ENCODE measurements at regions not wholly inside any gene's neighbourhood (a gene's known extent, or its start where the extent isn't known, plus 50 kb on each side); places are given as distances from the start of the nearest gene placed in this dataset.

- TF ChIP-seq CTCF (IDR thresholded peaks at IDR 0.05) (no peak), EP300 (IDR thresholded peaks at IDR 0.05) (no peak), POLR2AphosphoS5 (IDR thresholded peaks at IDR 0.05) (no peak), POLR2A (IDR thresholded peaks at IDR 0.05) (no peak)
- Histone ChIP-seq H3K27ac (no peak overlapping the region), H3K9me3 (no peaks in the 10 kb centered on the region), H3K4me1 (no peaks in the 10 kb centered on the region), H3K27me3 (no peaks in the 10 kb centered on the region), H3K4me3 (no peak overlapping the region), H3K36me3 (no peaks in the 10 kb centered on the region)
- DNase-seq (ENCODE audit: low spot score in 2 of 2), result no peak
- WGBS, result 84% methylated on average over 3 of the region's 3 CpGs
Measured at GRCh38 chr5:30811298-30811697, 382.2 kb upstream of the CDH6 start.

GRCh38 chr5:30809933-30810332 lies 383.6 kb upstream of the CDH6 start:
- H3K4me3 ChIP-seq, result no peak overlapping the region
- no peak overlapping the region for H3K27ac ChIP-seq
- no peaks in the 10 kb centered on the region for H3K9me3 ChIP-seq
- H3K27me3 ChIP-seq, result no peaks in the 10 kb centered on the region
- H3K36me3 ChIP-seq, result no peaks in the 10 kb centered on the region
- TF ChIP-seq CTCF (IDR thresholded peaks at IDR 0.05) (no peak), EP300 (IDR thresholded peaks at IDR 0.05) (no peak), POLR2A (IDR thresholded peaks at IDR 0.05) (no peak), POLR2AphosphoS5 (IDR thresholded peaks at IDR 0.05) (no peak)
- no peaks in the 10 kb centered on the region for H3K4me1 ChIP-seq
- 67% methylated on average over 1 of the region's 1 CpG for WGBS
- no peak for DNase-seq (ENCODE audit: low spot score in 2 of 2)

- no peak for DNase-seq (ENCODE audit: low spot score in 2 of 2)
Measured at GRCh38 chr5:30808996-30809395, 384.5 kb upstream of the CDH6 start.

GRCh38 chr5:30804739-30805505 lies 388.6 kb upstream of the CDH6 start:
- WGBS, result 69% methylated on average over 7 of the region's 7 CpGs
- Histone ChIP-seq H3K9me3 (no peaks in the 10 kb centered on the region), H3K27me3 (no peaks in the 10 kb centered on the region), H3K27ac (no peak overlapping the region), H3K4me1 (no peaks in the 10 kb centered on the region), H3K4me3 (no peak overlapping the region), H3K36me3 (no peaks in the 10 kb centered on the region)
- no peak for TF ChIP-seq EP300 (IDR thresholded peaks at IDR 0.05)
- no peak for TF ChIP-seq POLR2A (IDR thresholded peaks at IDR 0.05)
- no peak for TF ChIP-seq POLR2AphosphoS5 (IDR thresholded peaks at IDR 0.05)
- no peak for TF ChIP-seq CTCF (IDR thresholded peaks at IDR 0.05)
- DNase-seq (ENCODE audit: low spot score in 2 of 2), result no peak

More at GRCh38 chr5:30808996-30809395, 384.5 kb upstream of the CDH6 start:
- no peak overlapping the region for H3K27ac ChIP-seq
- H3K36me3 ChIP-seq, result no peaks in the 10 kb centered on the region
- H3K9me3 ChIP-seq, result no peaks in the 10 kb centered on the region
- no peaks in the 10 kb centered on the region for H3K27me3 ChIP-seq
- TF ChIP-seq POLR2A (IDR thresholded peaks at IDR 0.05), result no peak
- no peak for TF ChIP-seq POLR2AphosphoS5 (IDR thresholded peaks at IDR 0.05)
- no peak for TF ChIP-seq EP300 (IDR thresholded peaks at IDR 0.05)
- TF ChIP-seq CTCF (IDR thresholded peaks at IDR 0.05), result no peak
- H3K4me1 ChIP-seq, result no peaks in the 10 kb centered on the region
- H3K4me3 ChIP-seq, result no peak overlapping the region
- 45% methylated on average over 2 of the region's 2 CpGs for WGBS

- H3K27me3 ChIP-seq, result no peaks in the 10 kb centered on the region
- no peaks in the 10 kb centered on the region for H3K9me3 ChIP-seq
- TF ChIP-seq CTCF (IDR thresholded peaks at IDR 0.05) (no peak), POLR2AphosphoS5 (IDR thresholded peaks at IDR 0.05) (no peak), POLR2A (IDR thresholded peaks at IDR 0.05) (no peak), EP300 (IDR thresholded peaks at IDR 0.05) (no peak)
- H3K36me3 ChIP-seq, result no peaks in the 10 kb centered on the region
- WGBS, result 83% methylated on average over 5 of the region's 5 CpGs
- H3K4me1 ChIP-seq, result no peaks in the 10 kb centered on the region
- no peak for DNase-seq (ENCODE audit: low spot score in 2 of 2)
- no peak overlapping the region for H3K4me3 ChIP-seq
- H3K27ac ChIP-seq, result no peak overlapping the region
Measured at GRCh38 chr5:30802961-30803705, 390.4 kb upstream of the CDH6 start.
